Activated CD8-positive, alpha-beta memory T cell treated with anti-CD3 and anti-CD28 coated beads for 36 hours (primary cell): ENCODE measurements at regions not wholly inside any gene's neighbourhood (a gene's known extent, or its start where the extent isn't known, plus 50 kb on each side); places are given as distances from the start of the nearest gene placed in this dataset.
"Not testable (repeated sequence)": the region's sequence is repeated elsewhere in the genome, so short reads cannot be mapped to it uniquely, and the experiment has no call there.

Source experiments
- CTCF ChIA-PET: fragments of 350-600 bp; sonication (Branson Sonifier 250); formaldehyde crosslinking; loops from one replicate; lab custom pipeline; 2021; ENCODE audit warnings: antibody characterized with exemption; lab: Charles Lee
- POLR2A ChIA-PET: fragments of 350-600 bp; sonication (Branson Sonifier 250); formaldehyde crosslinking; loops from one replicate; lab custom pipeline; 2021; ENCODE audit warnings: antibody characterized with exemption; lab: Charles Lee

DNA sequence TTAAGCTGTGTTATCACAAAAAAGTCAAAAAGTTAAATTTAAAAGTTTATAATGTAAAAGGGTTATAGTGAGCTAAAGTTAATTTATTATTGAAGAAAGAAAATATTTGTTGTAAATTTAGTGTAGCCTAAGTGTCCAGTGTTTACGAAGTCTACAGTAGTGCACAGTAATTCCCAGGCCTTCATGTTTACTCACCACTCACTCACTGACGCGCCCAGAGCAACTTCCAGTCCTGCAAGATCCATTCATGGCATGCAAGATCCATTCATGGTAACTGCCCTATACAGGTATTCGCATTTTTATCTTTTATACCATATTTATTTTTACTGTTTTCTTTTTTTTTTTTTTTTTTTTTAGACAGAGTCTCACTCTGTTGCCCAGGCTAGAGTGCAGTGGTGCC lies 69.5 kb downstream of the TPRA1 start:
- CTCF ChIA-PET: no interaction called here

GRCh38 chr3:127518456-127519081 lies 72.0 kb downstream of the TPRA1 start:
- POLR2A ChIA-PET: no interaction called here

More for the DNA sequence above, 69.5 kb downstream of the TPRA1 start:
- POLR2A ChIA-PET: interaction anchor here (0.7 kb wide), 1 partner anchor 656 kb away, joined by 3 read pairs; no protein-coding TSS in a partner anchor

DNA sequence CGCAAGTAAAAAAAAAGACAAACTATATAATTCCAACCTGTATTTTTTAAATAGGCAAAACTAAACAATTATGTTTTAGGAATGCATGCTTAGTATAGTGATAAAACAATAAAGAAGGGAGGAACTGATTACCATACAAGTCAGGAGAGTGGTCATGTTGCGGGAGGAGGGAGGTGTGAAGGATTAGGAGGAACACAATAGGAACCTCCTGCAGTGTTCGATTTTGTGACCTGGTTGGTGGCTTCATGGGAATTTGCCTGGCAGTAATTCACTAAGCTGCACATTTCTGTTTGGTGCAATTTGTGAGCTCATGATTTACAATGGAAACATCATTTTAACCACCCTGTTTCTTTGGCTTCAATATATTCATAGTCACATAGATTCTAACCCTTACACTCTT lies 78.3 kb downstream of the TPRA1 start:
- ChIA-PET POLR2A (no interaction called here), CTCF (interaction anchor here (0.6 kb wide), 1 partner anchor 1106 kb away, joined by 3 read pairs; no protein-coding TSS in a partner anchor)

More at GRCh38 chr3:127518456-127519081, 72.0 kb downstream of the TPRA1 start:
- CTCF ChIA-PET: no interaction called here

DNA sequence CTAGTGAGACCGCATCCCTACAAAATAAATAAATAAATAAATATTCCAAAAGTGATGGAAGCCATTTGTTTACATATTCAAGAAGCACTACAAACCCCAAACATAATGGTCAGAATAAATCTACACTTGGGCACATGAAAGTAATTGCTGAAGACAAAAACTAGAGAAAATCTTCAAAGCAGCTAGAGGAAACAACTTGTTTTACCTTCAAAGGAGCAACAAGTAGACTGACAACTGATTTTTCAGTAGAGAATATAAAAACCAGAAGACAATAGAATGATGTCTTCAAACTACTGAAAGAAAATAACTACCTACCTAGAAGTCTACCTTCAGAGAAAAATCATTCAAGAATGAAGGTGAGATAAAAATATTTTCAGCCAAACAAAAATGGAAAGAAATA lies 89.4 kb downstream of the TPRA1 start:
- CTCF ChIA-PET: no interaction called here
- POLR2A ChIA-PET: no interaction called here

GRCh38 chr3:127497676-127498075 lies 92.9 kb downstream of the TPRA1 start:
- CTCF ChIA-PET: no interaction called here
- POLR2A ChIA-PET: no interaction called here

DNA sequence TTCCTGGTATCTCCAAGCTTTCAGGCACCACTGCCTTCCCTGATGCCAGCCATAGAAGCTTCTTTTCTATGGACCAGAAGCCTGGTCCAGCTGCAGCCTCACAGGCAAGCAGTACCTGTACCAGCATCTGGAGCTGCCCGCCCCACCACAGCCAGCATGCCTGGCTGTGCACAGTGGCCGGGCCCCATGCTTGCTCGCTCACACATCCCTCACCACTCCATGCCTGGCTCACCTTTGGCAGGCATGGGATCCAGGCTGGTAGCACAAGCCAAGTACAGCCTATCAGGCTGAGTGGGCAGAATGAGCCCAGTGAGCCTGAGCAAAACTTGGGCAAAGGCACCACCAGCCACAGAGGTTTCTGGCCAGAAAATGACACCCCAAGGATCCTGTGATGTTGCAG lies 93.4 kb downstream of the TPRA1 start:
- POLR2A ChIA-PET: no interaction called here
- CTCF ChIA-PET: no interaction called here

DNA sequence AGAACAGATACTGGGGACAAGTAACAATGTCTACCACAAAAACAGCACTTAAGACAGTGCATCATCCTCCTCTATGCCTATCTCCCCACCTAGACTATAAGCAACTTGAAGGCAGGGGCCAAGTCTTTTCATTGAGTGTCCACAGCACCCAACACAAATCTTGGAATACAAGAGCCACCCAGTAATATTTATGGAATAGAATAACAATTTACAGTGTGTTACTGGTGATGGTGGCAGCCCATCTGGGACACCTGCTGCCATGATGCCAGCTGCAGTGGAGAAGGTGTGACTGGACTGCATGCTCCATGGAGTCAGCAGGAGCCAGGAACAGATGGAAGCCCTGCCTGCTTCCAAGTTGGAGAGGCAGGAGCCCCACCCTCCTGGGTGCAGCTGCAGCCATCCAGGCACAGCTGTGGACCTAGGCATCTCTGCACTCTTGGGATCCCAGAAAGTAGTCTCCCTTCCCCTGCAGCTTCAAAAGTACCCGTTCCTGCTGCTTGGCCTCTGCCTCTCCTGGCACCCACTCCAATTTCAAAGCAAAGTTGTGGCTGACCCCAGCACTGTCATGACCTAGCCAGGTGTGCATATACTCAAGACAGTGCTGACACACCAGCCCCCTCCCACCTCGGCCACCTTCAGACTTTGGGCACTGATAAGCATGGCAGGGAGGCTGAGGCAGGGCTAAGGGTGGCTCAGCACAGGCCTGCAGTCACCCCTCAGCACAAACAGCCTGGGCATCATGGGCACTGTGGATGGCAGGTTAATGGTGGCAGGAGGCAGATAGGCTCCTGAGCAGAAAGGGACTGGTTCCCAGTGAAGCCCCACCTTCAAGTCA lies 94.5 kb downstream of the TPRA1 start:
- ChIA-PET CTCF (interaction anchor here (1.5 kb wide), 1 partner anchor 40 kb away, joined by 3 read pairs; no protein-coding TSS in a partner anchor), POLR2A (no interaction called here)

GRCh38 chr3:127493924-127494646 lies 96.4 kb downstream of the TPRA1 start:
- POLR2A ChIA-PET: no interaction called here
- CTCF ChIA-PET: interaction anchor here (1.5 kb wide), 1 partner anchor 38 kb away, joined by 3 read pairs; no protein-coding TSS in a partner anchor

- CTCF ChIA-PET: interaction anchor here (0.6 kb wide), 1 partner anchor 1199 kb away, joined by 3 read pairs; no protein-coding TSS in a partner anchor
- POLR2A ChIA-PET: no interaction called here
Observed at GRCh38 chr3:127492426-127492825, 98.1 kb downstream of the TPRA1 start.

DNA sequence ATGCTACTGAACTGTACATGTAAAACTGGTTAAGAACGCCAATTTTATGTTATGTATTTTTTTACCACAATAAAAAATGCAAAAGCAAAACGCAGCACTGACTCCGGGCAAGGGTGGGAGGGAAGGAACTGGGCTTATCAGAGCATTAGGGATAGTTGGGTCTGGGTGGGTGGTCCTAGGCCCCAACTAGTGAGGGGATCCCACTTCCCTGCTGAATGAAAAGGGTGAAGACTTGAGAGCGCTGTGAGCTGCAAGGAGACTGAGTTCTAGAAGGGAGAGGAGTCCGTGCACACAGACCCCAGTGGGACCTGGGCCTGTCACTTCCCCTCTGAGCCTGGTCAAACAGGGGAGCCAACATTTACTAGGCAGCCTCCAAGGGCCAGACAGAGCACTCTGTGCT lies 98.6 kb downstream of the TPRA1 start:
- ChIA-PET CTCF (no interaction called here), POLR2A (no interaction called here)

- POLR2A ChIA-PET: no interaction called here
- CTCF ChIA-PET: no interaction called here
Observed at GRCh38 chr3:127491323-127491722, 99.2 kb downstream of the TPRA1 start.

GRCh38 chr3:127491024-127491305 lies 99.6 kb downstream of the TPRA1 start:
- CTCF ChIA-PET: not testable (repeated sequence)

GRCh38 chr3:127490271-127491023 lies 100.1 kb downstream of the TPRA1 start:
- ChIA-PET POLR2A (no interaction called here), CTCF (no interaction called here)

More at GRCh38 chr3:127491024-127491305, 99.6 kb downstream of the TPRA1 start:
- POLR2A ChIA-PET: not testable (repeated sequence)

GRCh38 chr3:127489357-127489756 lies 101.2 kb downstream of the TPRA1 start:
- POLR2A ChIA-PET: no interaction called here
- CTCF ChIA-PET: no interaction called here

- CTCF ChIA-PET: no interaction called here
- POLR2A ChIA-PET: no interaction called here
Observed at GRCh38 chr3:127488740-127489139, 101.8 kb downstream of the TPRA1 start.

DNA sequence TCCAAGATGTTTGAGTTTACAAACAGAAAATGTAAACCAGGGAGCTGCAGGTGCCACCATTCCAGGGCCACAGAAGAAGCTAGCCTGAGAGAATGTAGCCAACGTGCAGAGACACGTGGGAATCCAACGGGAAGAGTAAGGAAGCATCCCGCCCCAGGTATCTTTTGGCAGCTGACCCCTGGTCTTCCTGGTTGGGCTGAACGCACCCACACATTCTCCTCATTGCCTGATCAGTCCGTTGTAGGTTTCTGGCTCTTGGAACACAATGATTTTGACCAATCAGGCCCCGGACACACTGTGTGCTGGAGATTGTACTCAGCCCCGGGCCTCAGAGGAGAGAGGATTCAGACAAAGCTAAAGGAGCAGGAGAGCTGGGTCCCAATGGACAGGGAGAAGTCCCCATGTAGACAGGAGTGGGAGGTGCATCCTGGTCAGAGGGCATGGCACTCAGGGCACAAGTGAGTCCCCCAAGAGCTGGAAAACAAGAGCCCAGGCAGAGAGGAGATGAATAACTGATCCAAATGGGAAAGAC lies 102.3 kb downstream of the TPRA1 start:
- CTCF ChIA-PET: no interaction called here
- POLR2A ChIA-PET: no interaction called here

- POLR2A ChIA-PET: no interaction called here
- CTCF ChIA-PET: no interaction called here
Observed at GRCh38 chr3:127487196-127487595, 103.3 kb downstream of the TPRA1 start.

- ChIA-PET POLR2A (no interaction called here), CTCF (interaction anchor here (1.0 kb wide), 1 partner anchor 57 kb away, joined by 3 read pairs; no protein-coding TSS in a partner anchor)
Observed at GRCh38 chr3:127486321-127486944, 104.1 kb downstream of the TPRA1 start.
